COR-L47 (cell line): ENCODE measurements at regions not wholly inside any gene's neighbourhood (a gene's known extent, or its start where the extent isn't known, plus 50 kb on each side); places are given as distances from the start of the nearest gene placed in this dataset.

Experiments used
- DNase-seq: peaks from one replicate; lab custom pipeline; 2025; lab: John Stamatoyannopoulos, UW

- DNase-seq = no peak
Observed at GRCh38 chr2:120953066-120953756, 217.5 kb downstream of the GLI2 start.

DNA sequence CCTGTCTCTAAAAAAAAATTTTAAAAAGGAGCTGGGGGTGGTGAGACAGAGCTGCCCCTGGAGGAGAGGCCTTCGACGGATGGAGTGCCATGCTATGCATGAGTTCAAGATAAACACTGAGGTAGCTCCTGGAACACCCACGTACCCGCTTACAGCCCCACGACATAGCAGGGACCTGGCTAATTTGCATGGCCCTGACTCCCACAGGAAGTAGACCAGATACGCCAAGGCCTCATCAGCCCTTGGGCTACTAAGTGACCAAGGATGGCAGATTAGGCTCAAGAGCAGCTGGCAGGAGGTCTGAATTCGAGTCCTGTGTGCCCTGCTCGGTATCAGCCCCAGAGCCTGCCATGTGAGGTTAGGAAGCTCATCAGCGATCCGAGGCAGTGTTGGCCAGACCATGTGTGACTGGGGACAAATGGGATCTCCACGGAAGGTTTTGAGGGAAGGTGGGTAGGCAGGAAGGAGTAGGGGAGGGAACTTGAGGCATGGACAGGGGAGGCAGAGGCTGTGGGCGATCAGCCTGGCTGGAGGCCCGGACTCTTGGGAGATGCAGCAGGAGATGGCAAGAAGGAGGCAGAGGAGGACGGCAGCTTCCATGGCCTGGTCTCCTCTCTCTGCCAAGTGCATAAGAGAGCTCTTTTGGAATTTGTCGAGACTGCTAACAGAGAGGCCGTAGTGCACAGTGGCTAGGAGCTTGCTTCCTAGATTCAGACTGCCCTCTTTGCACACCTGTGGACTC lies 218.3 kb downstream of the GLI2 start:
- no peak for DNase-seq

DNA sequence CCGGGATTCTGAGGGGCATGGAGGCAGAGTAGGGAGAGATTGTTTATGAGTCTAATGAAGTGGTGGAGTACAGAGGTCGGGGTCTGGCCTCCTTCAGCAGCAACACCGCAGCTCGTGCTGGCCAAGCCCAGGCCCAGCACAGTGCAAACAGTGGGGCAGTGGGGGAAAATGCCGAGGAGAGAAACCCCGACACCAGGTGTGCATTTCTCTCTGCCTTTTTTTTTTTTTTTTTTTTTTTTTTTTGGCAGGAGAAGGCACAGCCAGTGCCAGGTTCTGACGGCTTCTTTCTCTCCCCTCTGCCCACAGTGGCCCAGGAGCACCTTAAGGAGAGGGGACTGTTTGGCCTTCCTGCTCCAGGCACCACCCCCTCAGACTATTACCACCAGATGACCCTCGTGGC lies 219.3 kb downstream of the GLI2 start:
- DNase-seq = no peak

DNA sequence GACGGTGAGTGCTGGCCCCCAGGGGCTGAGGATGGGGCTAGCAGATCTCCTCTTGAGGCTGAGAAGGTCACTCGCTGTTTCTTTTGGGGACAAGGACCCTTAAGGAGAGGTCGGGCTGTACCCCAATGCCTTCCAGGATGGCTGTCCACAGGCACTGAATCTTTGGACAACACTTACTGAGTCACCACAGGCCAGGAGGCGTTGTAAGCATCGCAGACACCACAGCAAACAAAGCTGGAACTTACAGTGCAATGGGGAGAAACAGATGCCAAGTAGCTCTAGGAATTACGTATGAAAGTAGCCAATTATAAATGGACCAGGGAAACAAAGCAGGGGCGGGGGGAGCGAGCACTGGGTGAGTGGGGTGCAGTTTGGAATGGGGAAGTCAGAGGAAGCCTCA lies 219.8 kb downstream of the GLI2 start:
- no peak for DNase-seq

DNA sequence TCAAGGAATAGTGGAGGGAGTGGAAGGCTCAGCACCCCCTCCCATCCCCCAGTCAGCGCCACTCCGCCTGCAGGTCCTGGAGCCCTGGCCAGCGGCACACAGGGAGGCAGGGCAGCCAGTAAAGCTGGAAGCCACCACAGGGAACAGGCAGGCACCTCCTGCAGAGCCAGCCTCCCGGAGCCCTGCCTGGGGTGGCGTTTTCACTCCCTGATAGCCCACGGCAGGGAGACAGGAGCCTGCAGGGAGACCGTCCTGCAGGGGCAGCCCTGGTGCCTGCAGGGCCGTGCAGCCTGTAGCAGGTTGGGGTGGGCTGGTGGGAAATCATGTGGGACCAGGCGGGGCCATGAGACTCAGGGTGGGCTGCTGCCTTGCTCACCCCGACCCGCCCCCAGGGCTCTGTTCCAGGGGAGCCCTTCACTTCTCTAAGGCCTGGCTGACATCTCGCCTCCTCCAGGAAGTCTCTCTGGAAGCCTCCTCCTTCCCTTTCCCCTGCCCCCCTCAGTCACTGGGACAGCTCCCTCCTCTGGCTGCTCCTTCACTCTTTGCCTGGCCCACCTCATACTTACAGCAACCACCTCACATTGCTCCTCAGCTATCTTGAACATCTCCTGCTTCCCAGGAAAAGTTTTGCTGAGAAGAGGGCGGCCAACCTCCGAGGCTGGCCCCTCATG lies 221.0 kb downstream of the GLI2 start:
- no peak for DNase-seq

DNA sequence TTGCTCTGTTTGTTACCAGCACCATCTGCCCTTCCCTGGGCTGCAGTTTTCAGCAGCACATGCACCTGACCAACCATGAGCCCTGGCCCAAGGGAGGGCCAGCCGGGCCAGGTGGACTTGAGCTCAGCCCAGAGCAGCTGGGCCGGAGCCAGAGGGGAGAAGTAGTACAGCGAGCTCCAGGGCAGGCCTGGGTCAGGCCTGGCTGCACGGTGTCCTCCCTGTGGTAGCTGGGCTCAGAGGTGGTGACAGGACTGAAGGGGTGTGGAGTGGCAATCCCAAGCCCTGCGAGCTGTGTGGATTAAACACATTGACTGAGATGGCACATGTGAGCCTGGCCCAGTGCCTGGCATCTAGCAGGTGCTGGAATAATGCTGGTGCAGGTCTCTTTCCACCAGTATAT lies 222.2 kb downstream of the GLI2 start:
- no peak for DNase-seq

DNA sequence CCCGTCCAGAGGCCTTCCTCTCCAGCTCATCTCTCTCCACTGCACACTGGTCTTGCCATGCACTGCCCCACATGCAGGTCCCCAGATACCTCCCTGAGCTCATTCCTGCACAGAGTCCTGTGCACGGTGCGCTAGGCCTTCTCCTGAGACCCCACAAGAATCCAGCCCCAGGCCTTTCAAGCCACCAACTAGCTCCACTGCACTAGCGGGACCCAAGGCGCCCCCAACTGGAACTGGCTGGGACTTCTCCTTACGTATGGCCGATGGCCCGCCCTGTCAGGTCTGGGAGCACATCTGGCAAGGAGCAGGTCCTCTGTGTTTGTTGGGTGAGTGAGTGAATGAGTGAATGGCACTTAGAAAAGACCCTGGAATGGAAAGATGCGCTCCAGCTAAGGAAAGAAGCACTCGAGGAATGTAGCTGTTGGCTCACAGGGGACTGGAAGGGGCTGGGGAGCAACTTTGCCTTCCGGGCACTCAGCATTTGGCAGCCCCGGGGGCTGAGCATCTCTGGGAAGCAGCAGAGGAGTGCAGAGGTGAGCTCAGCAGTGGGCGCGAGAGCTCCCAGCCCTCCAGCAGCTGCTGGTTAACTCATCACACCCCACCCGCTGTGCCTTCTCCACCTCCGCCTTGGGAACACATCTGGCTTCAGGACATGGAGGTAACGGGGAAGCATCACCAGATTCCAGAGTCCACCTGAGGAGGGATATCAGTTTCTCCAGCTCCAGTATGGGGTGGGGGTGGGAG lies 223.1 kb downstream of the GLI2 start:
- DNase-seq = no peak

- DNase-seq = peak; percentile 3
Observed at GRCh38 chr2:120959426-120959825, 223.8 kb downstream of the GLI2 start.

GRCh38 chr2:120960770-120961366 lies 225.2 kb downstream of the GLI2 start:
- no peak for DNase-seq

DNA sequence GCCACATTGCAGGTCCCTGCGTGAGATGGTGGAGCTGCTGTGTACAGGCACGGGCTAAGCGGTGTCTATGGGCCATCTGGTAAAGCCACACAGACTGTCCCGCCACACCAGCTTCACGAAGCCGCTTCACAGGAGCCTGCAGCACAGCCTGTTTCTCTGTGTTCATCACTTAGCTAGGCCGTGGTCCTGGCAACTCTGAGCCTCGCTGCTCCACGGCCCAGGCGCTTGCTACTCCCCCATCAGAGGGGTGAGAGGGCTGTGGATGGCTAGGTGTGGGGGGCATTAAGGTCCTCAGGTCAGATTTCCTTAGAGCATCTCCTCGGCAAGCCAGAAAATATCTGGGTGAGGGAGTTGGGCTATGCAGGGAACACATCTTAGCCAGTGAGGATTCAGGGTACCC lies 225.7 kb downstream of the GLI2 start:
- no peak for DNase-seq

DNA sequence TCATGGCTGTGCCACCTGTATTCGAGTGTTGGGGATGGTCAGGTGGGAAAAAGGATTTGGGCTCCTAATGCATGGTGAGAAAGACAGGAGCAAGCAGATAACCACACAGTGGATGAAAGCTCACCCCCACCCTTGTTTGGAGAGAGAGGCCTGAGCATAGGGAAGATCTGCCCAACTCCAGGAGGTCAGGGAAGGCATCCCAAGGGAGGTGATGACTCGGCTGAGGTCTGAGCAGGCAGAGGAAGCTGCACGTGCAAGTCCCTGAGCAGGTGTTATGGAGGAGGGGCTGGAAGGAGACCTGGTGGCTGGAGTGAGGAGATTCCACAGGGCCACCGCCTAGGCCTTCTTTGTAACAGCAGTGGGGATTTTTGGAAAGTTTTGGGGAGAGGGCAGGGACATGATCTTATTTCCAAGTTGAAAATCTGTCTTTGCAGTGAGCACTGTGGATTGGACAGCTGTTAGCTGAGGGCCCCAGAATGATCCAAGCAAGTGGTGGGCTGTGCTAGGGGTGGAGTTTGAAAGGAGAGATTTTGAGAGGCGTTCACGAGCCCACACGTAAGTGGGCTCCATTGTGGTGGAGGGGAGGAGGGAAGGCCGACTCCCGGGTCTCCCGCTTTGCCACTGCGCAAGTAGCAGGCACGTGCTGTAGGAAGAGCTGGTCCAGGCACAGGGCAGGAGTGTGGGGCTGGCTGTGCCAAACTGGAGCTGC lies 228.5 kb downstream of the GLI2 start:
- DNase-seq = no peak

DNA sequence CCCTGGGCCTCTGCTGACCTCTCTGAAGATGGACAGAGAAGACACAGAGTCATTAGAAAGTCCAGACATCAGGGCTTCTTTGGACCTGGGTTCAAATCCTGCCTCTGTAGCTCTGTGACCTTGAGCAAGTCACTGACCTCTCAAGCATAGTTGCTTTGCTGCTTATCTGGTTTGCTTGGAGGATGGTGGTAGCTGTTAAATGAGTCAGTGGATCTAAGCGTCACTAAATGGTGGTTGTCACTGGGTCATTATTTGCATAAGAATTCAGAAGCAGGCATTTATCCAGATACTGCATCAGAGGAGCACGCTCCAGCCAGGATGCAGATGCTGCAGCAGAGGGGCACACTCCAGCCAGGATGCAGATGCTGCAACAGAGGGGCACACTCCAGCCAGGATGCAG lies 229.2 kb downstream of the GLI2 start:
- no peak for DNase-seq

- DNase-seq = no peak
Observed at GRCh38 chr2:120966510-120967254, 231.0 kb downstream of the GLI2 start.

DNA sequence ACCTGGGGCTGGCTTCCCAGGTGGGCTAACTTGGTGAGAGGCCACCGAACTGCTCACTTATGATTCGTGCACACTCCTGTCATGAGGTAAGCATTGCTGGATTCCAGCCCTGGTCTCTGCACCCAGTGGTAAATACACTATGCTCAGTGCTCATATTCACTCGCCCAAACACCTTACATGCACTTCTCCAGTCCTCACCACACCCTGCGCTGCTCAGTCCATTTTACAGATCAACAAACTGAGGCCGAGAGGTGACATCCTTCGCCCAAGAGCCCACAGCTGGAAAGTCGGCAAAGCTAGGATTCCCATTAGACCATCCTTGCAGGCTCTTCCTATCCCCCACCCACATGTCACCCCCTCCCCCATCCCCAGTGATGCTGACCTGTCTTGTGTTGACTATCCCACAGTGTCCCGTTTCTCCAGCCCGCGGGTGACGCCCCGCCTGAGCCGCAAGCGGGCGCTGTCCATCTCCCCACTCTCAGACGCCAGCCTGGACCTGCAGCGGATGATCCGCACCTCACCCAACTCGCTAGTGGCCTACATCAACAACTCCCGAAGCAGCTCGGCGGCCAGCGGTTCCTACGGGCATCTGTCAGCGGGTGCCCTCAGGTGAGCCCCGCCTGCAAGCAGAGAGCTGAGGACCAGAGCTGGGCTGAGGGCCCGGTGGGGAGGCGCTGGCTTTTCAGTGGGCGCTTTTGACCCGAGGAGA lies 232.8 kb downstream of the GLI2 start:
- no peak for DNase-seq

- no peak for DNase-seq
Observed at GRCh38 chr2:120969613-120970355, 234.1 kb downstream of the GLI2 start.

DNA sequence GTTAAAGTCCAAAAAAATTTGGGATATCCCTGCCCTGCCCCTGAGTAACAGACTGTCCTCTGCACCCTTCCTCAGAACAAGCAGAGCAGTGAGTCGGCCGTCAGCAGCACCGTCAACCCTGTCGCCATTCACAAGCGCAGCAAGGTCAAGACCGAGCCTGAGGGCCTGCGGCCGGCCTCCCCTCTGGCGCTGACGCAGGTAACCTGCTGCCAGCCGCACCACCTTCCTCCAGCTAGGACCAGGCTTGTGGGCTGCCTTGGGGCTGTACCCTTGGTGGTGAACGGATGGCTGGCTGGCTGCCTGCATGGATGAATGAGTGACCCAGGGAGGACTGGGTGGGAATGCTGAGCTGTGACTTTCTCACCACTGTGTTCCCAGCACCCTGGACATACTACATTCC lies 236.2 kb downstream of the GLI2 start:
- no peak for DNase-seq

- no peak for DNase-seq
Observed at GRCh38 chr2:120972286-120972685, 236.6 kb downstream of the GLI2 start.

GRCh38 chr2:120973196-120973595 lies 237.5 kb downstream of the GLI2 start:
- no peak for DNase-seq

DNA sequence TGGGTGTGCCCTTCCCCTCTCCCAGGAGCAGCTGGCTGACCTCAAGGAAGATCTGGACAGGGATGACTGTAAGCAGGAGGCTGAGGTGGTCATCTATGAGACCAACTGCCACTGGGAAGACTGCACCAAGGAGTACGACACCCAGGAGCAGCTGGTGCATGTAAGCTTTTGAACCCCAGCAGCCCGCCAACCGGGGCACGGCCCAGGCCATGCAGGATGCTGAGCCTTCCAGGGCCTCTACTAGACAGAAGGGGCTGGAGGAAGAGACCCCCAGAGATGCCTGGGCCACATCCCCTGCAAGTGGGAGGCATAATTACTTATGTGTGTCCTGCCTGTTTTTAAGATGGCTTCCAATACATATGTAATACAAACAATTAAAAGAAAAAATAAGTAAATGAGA lies 239.3 kb downstream of the GLI2 start:
- no peak for DNase-seq
